ENCODE measurements at regions not wholly inside any gene's neighbourhood (a gene's known extent, or its start where the extent isn't known, plus 50 kb on each side); places are given as distances from the start of the nearest gene placed in this dataset.

DNA sequence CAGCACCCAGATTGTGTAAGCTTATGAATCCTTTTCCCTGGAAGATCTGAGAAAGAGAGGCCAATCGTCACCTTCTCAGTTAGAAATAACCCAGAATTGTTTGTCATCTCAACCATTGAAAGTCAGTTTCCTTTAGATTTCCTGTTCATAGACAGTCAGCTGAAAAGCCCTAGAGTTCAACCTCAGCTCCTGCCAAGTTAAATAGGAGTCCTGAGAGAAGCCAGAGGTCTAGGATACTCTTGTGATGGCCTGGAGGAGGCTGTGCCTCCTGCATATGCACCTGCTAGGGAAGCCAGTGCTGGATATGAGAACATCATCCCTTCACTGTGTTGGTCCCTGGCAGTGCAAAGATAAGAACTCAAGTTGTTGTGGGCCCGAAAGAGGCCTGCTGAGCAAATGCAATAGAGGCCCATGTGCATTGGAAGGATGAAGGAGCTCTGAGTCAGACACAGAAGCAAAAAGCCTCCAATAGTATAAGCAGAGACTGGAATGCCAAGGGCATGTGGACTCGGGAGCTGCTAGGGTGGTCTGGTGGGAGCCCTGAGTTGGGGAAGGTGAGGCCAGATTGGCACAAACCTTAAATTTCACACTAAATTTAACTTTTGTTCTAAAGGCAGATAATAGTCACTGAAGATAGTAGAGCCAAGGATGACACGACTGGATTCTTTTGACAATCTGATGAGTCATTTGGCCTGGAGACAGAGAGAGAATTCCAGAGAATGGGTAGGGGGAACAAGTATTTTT, 520.9 kb upstream of the CDH5 start:
- Histone ChIP-seq H3K4me3 (no peak overlapping the region), H3K27me3 (no peaks in the 10 kb centered on the region), H3K9me3 (no peaks in the 10 kb centered on the region), H3K36me3 (no peaks in the 10 kb centered on the region), H3K27ac (no peak overlapping the region), H3K4me1 (no peaks in the 10 kb centered on the region)
- no peak for DNase-seq
- TF ChIP-seq, protein P1, sequence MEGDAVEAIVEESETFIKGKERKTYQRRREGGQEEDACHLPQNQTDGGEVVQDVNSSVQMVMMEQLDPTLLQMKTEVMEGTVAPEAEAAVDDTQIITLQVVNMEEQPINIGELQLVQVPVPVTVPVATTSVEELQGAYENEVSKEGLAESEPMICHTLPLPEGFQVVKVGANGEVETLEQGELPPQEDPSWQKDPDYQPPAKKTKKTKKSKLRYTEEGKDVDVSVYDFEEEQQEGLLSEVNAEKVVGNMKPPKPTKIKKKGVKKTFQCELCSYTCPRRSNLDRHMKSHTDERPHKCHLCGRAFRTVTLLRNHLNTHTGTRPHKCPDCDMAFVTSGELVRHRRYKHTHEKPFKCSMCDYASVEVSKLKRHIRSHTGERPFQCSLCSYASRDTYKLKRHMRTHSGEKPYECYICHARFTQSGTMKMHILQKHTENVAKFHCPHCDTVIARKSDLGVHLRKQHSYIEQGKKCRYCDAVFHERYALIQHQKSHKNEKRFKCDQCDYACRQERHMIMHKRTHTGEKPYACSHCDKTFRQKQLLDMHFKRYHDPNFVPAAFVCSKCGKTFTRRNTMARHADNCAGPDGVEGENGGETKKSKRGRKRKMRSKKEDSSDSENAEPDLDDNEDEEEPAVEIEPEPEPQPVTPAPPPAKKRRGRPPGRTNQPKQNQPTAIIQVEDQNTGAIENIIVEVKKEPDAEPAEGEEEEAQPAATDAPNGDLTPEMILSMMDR (IDR thresholded peaks at IDR 0.05): no peak
- no peak for TF ChIP-seq POLR2A (IDR thresholded peaks at IDR 0.05)

DNA sequence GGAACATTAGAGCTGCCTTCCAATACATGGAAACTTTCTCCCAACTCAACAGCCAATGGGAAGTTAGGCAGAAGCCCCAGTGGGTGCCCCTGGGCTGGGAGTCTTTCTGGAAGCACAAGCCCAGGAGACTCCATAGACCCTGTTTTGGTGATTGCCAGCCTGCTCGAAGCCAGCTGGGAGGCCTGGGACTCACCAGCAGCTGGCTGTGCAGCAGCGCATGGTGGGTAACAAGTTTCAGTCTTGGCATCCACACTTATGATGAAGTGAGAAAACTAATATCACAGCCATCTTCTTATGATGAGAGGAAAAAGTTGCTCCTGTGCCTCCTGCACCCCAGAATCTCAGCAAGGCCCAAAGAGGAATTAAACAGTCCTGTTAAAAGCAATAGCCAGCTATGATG, 522.5 kb upstream of the CDH5 start:
- H3K4me1 ChIP-seq: no peaks in the 10 kb centered on the region
- no peak overlapping the region for H3K27ac ChIP-seq
- H3K4me3 ChIP-seq: no peak overlapping the region
- no peaks in the 10 kb centered on the region for H3K36me3 ChIP-seq
- no peak for DNase-seq
- TF ChIP-seq POLR2A (IDR thresholded peaks at IDR 0.05): no peak
- no peaks in the 10 kb centered on the region for H3K9me3 ChIP-seq
- no peaks in the 10 kb centered on the region for H3K27me3 ChIP-seq

DNA sequence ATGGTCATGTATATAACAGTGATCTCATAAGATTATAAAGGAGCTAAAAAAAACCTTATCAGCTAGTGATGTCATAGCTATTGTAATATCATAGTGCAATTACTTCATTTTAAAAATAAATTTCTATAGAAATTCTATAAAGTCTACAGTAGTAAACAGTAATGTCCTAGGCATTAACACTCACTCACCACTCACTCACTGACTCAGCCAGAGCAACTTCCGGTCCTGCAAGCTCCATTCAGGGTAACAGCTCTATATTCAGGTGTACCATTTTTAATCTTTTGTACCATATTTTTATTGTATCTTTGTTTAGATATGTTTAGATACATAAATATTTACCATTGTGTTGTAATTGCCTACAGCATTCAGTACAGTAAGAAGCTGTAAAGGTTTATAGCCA, 524.4 kb upstream of the CDH5 start:
- Histone ChIP-seq H3K27ac (no peak overlapping the region), H3K4me1 (no peaks in the 10 kb centered on the region), H3K36me3 (no peaks in the 10 kb centered on the region), H3K4me3 (no peak overlapping the region), H3K27me3 (no peaks in the 10 kb centered on the region), H3K9me3 (no peaks in the 10 kb centered on the region)
- no peak for TF ChIP-seq POLR2A (IDR thresholded peaks at IDR 0.05)
- TF ChIP-seq, protein P1 (IDR thresholded peaks at IDR 0.05): no peak
- no peak for DNase-seq

DNA sequence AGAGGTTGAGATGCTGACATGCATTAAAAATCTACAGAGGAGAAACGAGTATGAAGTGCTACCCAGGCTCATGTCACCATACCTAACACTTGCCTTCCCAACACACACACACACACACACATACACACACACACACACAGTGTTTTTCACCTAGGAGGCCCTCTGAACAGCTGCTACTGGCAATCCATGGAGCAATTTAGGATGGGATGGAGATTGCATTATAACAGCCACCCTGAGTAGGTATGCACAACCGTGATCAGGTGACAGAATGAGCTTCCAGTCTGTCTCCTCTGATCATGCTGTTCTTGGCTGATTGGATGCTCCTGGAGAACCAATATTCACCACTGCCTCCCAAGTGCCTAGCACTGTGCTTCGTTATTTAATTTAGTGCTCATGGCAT, 528.5 kb upstream of the CDH5 start:
- Histone ChIP-seq H3K27ac (no peak overlapping the region), H3K36me3 (no peaks in the 10 kb centered on the region), H3K4me3 (no peak overlapping the region), H3K4me1 (no peaks in the 10 kb centered on the region), H3K9me3 (no peaks in the 10 kb centered on the region), H3K27me3 (no peaks in the 10 kb centered on the region)
- TF ChIP-seq POLR2A (IDR thresholded peaks at IDR 0.05): no peak
- TF ChIP-seq, protein P1 (IDR thresholded peaks at IDR 0.05): no peak
- DNase-seq: no peak

DNA sequence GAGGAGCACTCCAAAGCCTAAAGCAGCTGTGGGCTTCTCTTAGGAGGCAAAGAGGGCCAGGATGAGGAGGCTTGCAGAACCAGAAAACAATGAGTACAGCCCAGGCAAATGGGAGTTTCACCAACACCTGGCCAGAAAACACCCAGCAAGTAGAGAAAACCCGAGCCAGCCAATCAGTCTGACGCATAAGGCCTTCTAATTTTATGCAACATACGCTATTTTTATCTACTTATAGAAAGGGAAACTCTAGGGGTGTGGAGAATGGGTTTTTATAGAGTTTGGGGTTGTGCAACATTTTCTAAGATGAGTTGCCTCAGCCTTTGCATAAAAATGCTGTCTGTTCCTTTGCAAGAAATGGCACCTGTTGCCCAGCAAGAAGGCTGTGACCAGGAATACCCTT, 529.0 kb upstream of the CDH5 start:
- no peak overlapping the region for H3K4me3 ChIP-seq
- TF ChIP-seq, protein P1 (IDR thresholded peaks at IDR 0.05): no peak
- no peak for TF ChIP-seq POLR2A (IDR thresholded peaks at IDR 0.05)
- no peaks in the 10 kb centered on the region for H3K27me3 ChIP-seq
- DNase-seq: no peak
- no peaks in the 10 kb centered on the region for H3K4me1 ChIP-seq
- no peaks in the 10 kb centered on the region for H3K9me3 ChIP-seq
- H3K27ac ChIP-seq: no peak overlapping the region
- H3K36me3 ChIP-seq: no peaks in the 10 kb centered on the region

DNA sequence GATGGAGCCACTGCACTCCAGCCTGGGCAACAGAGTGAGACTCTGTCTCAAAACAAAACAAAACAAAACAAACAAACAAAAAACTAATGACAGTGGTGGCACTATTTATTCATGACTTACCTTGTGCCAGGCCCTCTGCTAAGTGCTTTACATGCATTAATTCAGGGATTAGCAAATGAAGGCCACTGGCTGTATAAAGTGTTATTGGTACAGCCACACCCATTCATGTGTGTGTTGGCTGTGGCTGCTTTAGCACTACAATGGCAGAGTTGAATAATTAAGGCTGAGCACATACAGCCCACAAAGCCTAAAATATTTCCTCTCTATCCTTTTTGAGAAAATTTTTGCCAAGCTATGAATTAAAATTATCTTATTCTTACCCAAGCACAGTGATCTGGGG, 531.8 kb upstream of the CDH5 start:
- TF ChIP-seq, protein P1 (IDR thresholded peaks at IDR 0.05): no peak
- no peak for TF ChIP-seq POLR2A (IDR thresholded peaks at IDR 0.05)

More for the DNA sequence above, 531.8 kb upstream of the CDH5 start:
- no peaks in the 10 kb centered on the region for H3K9me3 ChIP-seq
- H3K36me3 ChIP-seq: no peaks in the 10 kb centered on the region
- no peak for DNase-seq
- no peak overlapping the region for H3K4me3 ChIP-seq
- no peak overlapping the region for H3K27ac ChIP-seq
- no peaks in the 10 kb centered on the region for H3K27me3 ChIP-seq
- H3K4me1 ChIP-seq: no peaks in the 10 kb centered on the region

All from Peyer's patch (tissue), 4 donors.